Activated CD8-positive, alpha-beta memory T cell treated with anti-CD3 and anti-CD28 coated beads, Interleukin-2, amount 50 U/mL, for 4 hours (primary cell): ENCODE measurements at regions not wholly inside any gene's neighbourhood (a gene's known extent, or its start where the extent isn't known, plus 50 kb on each side); places are given as distances from the start of the nearest gene placed in this dataset.

Experiments
- DNase-seq: peaks from one replicate; pipeline ENCODE4 v3.0.0-alpha.2; 2020

DNA sequence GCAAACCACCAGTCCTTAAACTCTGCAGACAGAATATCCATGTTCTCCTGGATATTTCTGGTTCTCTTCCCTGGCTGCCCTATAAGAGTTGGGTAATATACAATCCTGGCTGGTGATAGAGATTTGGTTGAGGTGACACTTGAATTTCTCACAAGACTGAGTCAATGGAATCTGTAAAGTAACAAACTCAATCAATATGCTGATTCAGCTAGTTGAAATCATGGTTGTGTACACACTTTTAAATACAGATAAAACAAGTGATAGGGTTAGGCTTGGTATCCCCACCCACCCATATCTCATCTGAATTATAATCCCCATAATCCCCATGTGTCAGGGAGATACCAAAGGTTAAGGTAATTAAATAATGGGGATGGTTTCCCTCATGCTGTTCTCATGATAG, 349.2 kb upstream of the MAD2L1 start:
- DNase-seq = no peak

DNA sequence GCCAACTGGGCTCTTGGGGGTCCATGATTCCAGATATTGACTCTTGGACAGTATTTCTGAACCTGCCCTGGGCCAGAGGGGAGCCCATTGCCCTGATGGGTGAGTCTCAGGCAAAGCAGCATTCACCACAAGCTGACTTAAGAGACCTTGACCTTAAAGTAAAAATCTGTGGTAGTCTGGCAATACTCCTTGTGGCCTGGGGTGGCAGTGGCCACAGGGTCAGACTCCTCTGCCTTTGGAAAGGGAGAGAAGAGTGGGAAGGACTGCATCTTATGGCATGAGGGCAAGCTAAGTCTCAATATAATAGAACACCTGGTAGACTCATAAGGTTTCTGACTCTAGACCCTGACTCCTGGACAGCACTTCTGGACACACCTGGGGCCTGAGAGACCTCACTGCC, 340.3 kb upstream of the MAD2L1 start:
- no peak for DNase-seq

DNA sequence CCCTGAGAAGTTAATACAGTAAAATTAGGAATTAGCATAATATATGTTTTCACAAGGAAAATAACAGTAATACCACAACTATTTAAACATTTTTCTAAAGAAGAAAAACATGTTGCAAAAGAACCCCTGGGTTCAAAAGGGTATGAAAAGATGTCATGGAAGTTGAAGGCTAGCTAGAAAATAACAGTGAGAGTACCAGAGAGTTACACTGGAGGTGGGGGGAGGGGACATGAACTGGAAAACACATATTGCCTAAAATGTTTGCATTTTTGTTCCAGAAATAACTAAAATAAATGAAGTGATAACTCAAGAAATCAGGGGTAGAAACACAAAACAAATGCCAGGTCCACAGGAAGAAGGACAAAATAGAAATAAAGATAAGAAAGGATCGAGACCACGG, 336.6 kb upstream of the MAD2L1 start:
- DNase-seq = no peak

DNA sequence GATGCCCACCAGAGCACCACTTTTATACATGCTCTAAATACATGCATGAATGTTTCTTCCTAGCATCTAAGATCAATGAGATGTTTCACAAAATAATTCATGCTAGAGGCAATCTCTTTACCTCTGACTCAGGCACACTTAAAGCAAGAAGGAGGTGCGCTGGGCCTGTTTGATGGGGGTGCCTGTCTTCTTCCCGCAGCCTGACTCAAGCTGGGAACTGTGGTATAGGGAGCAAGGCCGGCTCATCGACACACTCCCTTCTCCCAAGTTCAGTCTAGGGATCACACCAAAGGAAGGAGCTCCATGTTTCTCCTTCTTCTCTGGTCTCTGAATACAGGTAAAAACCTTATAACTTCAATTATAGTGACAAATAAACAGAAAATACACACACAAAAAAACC, 333.8 kb upstream of the MAD2L1 start:
- no peak for DNase-seq

DNA sequence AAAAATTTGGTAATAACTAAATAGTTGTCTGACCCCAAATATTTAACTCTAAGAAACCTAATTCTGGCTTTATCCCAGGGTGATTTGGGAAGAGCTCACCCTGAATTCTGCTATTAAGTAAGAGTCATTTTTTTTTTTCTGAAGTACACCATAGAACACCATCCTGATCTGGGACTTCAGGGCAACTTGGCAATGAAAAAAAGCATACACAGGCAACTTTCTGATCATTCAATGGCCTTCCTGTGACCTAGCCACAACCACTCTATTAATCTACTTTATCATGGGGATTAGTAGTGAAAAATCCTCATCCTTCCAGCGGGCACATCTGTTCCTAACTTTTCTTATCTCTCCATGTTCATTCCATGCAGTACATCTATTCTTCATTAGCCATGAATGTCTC, 333.2 kb upstream of the MAD2L1 start:
- no peak for DNase-seq

DNA sequence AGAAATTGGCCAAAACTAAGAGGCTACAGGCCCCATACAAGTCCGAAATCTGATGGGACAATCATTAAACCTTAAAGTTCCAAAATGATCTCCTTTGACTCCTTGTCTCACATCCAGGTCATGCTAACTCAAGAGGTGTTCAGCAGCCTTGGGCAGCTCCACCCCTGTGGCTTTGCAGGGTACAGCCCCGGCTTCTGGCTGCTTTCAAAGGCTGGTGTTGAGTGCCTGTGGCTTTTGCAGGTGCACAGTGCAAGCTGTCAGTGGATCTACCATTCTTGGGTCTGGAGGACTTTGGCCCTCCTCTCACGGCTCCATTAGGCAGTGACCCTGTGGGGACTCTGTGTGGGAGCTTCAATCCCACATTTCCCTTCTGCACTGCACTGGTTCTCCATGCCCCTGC, 329.1 kb upstream of the MAD2L1 start:
- no peak for DNase-seq

DNA sequence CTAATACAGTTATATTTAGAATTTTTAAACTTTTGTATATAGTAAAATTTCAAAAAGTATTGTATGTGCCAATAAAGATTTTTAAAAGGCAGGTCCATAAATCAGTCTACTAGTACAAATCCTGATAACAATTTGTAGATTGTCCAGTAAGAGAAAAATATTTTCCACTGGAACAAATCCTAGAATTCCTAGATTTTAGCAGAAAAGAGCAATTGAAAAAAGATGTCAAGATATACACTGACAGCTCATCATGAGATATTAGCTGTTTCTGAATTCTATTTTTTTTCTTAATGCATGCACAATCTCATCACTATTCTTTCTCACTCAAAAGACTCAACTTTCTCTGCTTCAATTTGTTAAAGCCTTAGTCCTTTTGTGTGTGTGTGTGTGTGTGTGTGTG, 289.2 kb upstream of the MAD2L1 start:
- DNase-seq = no peak

DNA sequence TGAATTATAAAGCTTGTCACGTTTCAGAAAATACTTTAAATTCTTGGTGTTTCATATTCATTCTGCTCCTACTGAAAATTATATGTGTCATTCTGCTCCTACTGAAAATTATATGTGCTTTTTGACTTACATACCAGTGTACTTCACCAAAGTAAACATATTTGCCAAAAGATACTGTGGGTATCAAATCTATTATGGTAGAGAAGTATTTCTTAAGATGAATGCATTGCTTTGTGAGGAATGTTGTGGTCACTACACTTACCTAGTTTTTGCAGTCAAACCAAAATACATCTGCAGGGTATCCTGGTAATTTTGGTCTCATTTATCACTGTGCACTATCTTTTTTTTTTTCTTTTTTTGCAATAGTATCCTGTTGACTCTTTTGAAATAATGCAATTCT, 287.7 kb upstream of the MAD2L1 start:
- no peak for DNase-seq

DNA sequence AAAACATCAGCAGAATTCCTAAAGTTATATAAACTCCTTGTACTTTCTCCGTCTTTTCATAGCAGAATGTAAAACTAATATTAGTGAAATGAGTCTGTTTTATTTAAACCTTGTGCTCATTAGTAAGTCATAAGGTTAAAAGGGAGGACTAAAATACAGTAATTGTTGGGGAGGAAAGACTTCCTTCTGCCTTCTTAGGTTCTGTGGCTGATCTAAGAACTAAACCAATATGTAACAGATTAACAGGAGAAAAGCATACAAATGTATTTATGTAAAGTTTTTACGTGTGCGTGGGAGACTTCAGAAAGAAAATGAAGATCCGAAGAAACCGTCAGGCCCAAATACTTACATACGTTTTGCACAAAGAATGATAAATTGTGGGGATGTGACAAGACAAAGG, 286.6 kb upstream of the MAD2L1 start:
- no peak for DNase-seq

DNA sequence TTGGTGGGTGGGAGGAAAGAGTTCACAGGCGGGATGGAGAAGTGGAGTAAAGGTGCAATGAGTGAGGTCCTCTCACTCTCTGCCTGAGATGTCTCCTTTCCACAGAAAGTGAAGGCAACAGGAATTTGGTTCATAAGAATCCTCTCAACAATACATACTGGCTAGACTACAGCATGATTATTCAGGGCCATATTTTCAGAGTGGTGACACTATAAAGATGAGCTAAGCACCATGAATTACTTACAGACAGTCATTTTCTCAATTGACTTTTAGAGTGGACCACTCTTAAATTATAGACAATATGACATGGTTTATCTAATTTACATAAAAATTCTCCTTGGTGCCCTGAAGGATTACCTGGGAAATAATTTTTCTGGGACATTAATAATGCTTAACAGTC, 286.1 kb upstream of the MAD2L1 start:
- DNase-seq = no peak

DNA sequence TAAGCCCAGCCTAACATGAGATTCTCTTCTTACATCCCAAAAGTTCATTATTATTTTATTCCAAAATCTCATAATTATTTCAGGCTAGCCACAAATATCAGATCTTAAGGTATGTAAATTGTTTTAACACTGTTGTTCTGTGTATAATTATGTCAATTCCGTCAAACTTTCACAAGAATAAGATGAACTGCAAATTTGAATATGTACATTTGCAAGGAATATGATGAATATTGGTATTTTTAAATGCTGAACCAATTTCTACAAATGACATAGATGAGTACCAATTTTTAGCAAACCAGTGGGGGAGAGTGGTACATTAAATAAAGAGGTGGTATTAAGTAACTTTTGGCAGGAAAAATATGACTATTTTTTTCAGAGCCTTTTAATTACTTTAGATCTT, 282.3 kb upstream of the MAD2L1 start:
- DNase-seq = no peak

DNA sequence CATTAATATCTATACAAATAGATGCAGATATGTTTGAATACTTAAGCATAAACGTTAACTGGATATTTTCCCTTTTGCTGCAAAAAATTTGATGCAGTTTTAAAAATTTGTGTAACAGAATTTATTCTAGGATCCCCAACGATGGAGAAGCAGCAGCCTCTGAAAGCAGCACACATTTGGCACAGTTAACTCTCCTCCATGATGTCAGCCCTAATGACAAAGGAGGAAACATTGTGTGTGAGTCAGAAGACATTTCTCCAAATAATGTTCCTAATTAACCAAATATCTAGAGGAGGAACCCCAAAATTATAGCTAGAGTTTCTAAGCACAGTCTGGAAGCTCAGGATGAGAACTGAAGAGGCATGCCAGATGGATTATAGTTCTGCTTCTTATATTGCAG, 281.9 kb upstream of the MAD2L1 start:
- no peak for DNase-seq

DNA sequence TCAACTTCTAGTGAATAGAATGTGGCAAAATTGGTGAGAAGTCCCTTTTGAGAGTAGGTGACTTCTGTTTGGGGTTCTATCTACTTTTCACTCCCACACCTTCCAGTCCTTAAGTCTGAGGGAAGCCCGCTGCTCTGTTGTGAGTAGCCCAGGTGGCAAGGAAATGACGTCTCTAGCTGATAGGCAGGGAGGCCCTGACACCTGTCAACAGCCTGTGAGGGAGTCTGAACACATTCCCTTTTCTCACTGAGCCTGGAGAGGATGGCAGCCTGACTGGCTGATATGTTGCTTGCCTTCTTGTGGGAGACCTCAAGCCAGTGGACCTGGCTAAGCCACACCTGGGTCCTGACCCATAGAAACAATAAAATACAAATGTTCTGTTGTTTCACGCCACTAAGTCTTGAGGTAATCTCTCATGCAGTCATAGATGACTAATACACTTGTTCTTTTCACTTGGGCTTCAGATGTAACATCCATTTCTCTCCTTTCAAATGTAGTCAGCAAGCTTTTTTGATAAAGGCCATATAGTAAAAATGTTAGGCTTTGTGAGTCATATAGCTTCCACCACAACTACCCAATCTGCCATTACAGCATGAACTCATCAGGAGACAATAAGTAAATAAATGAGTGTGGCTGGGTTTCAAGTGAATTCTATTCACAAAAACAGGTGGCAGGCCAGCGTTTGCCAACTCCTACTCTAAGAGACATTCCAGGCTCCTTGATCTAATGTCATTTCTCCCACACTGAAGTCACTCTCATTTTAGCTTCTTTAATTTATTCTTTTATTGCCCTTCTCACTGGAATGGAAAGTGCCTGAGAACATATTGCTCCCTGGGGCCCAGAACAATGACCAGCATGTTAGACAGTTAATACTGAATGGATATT, 265.1 kb upstream of the MAD2L1 start:
- no peak for DNase-seq

DNA sequence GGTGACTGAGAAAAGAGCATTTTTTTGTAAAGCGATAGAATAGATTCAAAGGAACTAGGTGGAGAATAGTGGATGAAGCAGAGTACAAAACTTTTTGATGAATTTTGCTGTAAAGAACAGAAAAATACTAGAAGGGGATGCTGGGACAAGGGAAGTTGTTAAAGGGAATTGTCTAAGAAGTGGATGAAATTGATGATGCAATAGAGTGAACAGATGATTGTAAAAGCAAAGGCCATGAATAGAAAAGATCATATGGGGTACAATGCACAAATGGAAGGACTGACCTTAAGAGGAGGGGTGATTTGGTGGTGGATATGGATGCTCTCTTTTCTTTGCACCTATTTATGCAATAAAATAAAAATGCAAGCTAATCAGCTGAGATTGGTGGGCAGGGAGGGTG, 262.7 kb upstream of the MAD2L1 start:
- DNase-seq = no peak

DNA sequence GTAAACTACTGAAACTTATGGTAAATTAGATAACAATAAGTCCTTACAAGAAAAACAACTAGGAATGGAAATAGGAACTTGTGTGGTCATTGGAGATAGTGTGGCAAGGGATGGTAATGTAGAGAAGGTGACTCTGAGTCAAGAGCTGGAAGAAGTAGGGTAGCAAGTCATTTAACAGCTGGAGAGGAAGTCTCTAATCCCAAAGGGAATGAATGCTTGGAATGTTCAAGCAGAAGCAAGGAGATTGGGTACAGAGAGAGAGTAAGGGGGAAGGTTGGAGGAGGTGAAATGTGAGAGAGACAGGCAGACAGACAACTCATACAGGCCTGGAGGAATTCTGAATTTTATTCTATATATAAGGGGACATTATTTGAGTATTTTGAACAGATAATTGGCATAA, 260.6 kb upstream of the MAD2L1 start:
- DNase-seq = no peak

DNA sequence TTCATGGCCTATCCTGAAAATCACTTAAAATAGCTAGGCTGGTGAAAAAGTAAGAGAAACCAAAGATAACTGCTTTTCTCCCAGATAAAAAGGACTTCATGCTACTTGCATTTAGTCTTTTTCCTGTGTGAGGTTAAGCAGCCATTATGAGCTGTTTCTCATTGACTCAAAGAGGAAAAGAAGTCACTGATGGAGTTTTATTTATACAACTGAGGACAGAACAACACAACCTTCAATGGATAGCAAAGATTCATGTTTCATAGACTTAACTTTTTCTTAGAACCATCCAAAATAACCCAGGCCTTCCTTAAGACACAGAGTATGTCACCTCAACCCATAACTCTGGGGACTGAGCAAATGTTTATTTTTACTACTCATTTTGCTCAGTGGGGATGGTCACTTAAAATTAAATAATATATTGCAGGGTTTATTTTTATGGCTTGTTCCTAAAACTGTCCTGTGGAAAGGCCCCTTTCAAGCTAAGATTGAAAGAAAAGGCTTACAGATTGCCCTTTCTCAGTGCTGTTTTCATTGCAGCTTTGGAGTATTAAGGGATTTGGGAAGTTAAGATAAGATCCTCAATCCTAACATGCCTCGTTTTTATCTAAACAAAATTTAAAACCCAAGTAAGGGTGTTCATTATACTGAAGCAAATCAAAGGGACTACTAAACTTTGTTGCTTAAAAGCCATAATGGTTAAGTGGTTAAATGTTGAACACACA, 252.6 kb upstream of the MAD2L1 start:
- DNase-seq = no peak

DNA sequence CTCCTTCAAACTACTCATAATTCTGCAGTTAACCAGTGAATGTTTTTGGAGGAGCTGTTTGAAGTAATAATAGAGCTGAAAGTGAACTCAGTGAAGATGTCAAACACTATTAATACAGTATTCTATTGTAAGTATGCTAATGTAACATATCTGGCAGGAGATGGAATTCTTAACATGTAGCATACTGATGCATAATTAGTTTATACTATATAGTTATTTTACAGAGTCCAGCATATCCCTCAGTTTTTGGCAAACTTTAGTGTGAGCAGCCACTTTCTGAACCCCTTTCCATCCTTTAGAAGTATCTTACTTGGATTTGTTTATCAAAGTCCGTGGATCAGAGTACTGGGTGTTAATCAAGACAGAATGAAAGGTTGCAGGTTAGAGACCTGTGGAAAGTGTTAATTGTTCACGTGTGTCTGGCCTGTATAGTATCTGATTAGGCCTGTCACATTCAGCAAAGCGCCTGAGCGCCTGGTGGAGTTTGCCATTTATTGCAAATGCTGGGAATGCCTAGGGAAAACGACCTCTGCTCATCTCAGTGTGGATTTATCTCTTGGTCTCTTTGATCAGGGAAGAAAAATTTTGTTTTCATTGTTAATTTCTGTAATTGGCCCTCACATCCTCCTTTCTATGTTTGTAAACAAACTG, 251.7 kb upstream of the MAD2L1 start:
- no peak for DNase-seq

DNA sequence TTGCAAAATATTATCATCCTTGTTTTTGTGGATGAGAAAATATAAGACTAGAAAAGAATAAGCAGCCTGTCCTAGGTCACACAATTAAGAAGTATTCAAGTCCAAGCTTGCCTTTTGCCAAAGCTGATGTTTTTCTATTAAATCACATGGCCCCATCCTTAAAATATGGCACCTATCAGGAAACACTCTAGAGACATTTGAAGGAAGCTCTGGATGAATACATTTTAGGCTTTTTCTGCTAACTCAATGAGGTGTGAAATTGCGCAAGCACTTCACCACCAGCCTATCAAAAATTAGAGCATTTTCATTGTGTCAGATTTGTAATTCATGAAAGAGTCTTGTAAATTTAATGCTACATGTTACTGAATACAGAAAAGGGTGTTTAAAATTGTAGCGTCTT, 251.1 kb upstream of the MAD2L1 start:
- DNase-seq = no peak

DNA sequence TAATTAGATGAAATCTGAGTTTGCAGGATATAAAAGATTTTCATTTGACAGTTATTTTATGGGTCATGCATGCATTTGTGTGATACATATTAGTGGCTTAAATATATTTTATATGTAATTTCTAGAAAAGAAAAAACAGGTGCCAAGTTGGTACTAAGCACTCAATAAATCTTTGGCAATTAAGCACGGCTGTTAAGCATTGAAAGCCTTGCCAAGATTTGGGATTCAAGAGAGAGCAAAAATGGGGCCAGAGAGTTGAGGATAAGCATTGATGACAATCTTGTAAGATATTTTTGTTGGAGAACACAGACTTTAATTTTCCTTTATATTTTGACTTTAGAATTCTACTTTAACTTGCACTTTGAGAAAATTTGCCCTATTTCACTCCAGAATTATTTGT, 249.8 kb upstream of the MAD2L1 start:
- no peak for DNase-seq

DNA sequence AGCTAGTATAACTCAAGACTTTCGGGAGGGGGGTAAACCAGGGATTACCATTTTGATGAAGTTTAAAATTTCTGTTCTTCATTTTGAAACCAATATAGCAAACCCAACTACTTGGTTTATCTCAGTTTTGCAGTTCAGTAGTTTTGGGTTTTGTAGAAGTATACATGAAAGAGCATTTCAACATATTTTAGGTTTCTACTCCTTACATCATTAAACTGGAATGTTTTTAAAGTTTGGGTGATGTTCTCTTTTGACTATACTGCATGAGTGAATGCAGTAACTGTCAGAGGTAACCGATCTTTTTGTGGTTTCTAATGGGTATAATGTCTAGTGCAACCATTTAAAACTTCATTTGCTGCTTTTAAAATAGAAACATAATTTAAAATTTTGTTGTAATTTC, 248.3 kb upstream of the MAD2L1 start:
- DNase-seq = no peak

DNA sequence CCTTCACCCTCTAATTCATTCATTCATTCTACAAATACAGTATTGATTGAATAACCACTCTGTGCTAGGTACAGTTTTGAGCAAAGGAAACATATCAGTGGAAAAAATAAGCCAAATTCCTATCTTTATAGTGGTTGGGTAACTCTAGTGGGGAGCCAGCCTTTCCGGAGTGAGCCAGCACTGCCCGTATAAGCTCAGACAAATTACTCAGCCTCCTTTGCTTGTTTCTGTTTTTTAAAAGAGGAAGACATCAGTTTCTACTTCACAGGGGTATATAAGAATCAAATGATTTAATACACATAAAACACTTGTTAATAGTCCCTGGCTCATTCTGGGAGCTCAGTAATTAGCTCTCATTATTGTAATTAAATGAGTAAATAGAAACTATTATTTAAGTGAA, 238.2 kb upstream of the MAD2L1 start:
- no peak for DNase-seq

DNA sequence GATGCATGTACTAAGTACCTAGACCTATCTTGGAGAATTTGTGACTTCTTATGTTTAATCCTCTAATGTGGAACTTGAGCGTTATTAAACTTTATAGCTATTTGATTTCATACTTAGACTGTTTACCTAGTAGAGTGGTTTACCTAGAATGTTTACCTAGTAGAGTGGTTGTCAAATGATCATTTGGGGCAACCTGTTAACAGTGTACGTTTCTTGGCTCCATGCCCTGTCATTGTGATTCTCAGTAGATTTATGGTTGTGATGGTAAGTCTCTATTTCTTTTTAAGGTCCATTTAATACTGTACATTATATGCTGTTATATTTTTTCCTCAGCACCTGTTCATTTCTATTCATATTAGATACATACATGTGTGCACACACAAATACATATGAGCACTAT, 233.0 kb upstream of the MAD2L1 start:
- no peak for DNase-seq

DNA sequence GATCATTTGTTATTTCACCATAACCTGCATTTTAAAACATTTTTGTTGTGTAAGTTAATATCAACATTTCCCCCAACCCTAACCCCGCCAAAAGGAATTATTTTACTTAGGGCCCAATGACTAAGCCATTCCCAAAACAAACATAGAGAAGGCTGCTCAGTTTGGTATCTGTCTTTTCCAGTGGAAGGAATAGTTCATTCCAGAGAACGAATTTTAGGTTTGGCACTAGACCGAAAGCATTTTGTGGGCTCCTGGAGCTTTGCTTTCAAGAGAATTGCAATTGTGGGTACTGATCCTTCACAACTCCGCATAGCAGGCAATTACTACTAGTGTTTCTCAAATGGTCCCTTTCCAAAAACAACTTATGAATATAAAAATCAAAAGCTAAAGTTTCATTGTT, 226.7 kb upstream of the MAD2L1 start:
- no peak for DNase-seq

DNA sequence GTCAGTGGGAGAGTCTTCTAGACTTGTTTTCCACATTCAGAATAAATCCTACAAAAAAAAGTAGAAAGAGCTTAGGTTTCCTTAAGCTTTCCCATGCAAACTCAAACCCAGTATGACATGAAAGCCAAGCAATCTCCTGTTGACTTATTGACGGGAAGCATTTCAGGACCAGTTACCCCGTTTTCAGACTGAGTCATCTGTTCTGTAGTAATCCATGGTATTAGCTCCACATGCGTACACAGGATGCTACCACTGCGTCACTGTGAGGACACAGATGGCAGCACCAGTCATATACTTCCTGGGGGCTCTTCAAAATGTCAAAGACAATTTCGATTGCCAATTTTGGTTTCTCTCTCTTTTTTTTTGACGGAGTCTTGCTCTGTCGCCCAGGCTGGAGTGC, 224.9 kb upstream of the MAD2L1 start:
- DNase-seq = no peak
